ENCODE measurements at regions not wholly inside any gene's neighbourhood (a gene's known extent, or its start where the extent isn't known, plus 50 kb on each side); places are given as distances from the start of the nearest gene placed in this dataset.

- ATAC-seq (no peak), DNase-seq (ENCODE audit: low read depth, low spot score) (no peak)
- ChIA-PET CTCF (no interaction called here), POLR2A (no interaction called here), RAD21 (ENCODE audit: low non-redundant PET in 1 of 2, low total read pairs in 2 of 2, uncharacterized antibody in 2 of 2, unreplicated experiment in 2 of 2) (no interaction called here)
- no peaks in the 10 kb centered on the region for H4K20me1 ChIP-seq (ENCODE audit: insufficient read depth)
- no peaks in the 10 kb centered on the region for H3K27me3 ChIP-seq (ENCODE audit: insufficient read depth, low read length)
- H3K9me3 ChIP-seq (ENCODE audit: control insufficient read depth in 1 of 2, insufficient read depth in 1 of 2, low read depth in 1 of 2, low read length in 2 of 2): no peaks in the 10 kb centered on the region
- intact Hi-C loops (cut with micrococcal nuclease): no loop called here
- H3K79me2 ChIP-seq (ENCODE audit: insufficient read depth, low read length): no peaks in the 10 kb centered on the region
- TF ChIP-seq CTCF (IDR thresholded peaks at IDR 0.05 in 2 of 3, conservative IDR thresholded peaks at IDR 0.05 in 1 of 3; ENCODE audit: borderline replicate concordance in 1 of 3, insufficient read depth in 1 of 3, low read depth in 2 of 3, low read length in 2 of 3) (no peak), FOSL1 (IDR thresholded peaks at IDR 0.05; ENCODE audit: low read depth) (no peak), CEBPB (IDR thresholded peaks at IDR 0.05; ENCODE audit: low read depth) (no peak), ATF3 (IDR thresholded peaks at IDR 0.05) (no peak), ZNF274 (IDR thresholded peaks at IDR 0.05; ENCODE audit: low read depth, low read length) (no peak), POLR2A (IDR thresholded peaks at IDR 0.05; ENCODE audit: borderline replicate concordance, extremely low read depth, insufficient read depth, insufficient read length) (no peak), REST (IDR thresholded peaks at IDR 0.05; ENCODE audit: low read depth) (no peak), JUND (IDR thresholded peaks at IDR 0.05) (no peak), TCF7L2 (IDR thresholded peaks at IDR 0.05; ENCODE audit: borderline replicate concordance, extremely low read depth, insufficient read depth, insufficient read length) (no peak), EZH2 (IDR thresholded peaks at IDR 0.05) (no peak), SIN3A (IDR thresholded peaks at IDR 0.05; ENCODE audit: low read depth) (no peak)
- H3K27ac ChIP-seq (ENCODE audit: low read depth, low read length): no peak overlapping the region
- H3K4me2 ChIP-seq (ENCODE audit: low read length): no peak overlapping the region
- no peaks in the 10 kb centered on the region for H3K36me3 ChIP-seq (ENCODE audit: control insufficient read depth in 1 of 2, insufficient read depth in 2 of 2, low read length in 2 of 2)
- no TSS peak for BruUV-seq (replicated peaks)
- H3K4me1 ChIP-seq (ENCODE audit: control insufficient read depth in 1 of 2, insufficient read depth in 2 of 2, low read length in 2 of 2): peaks cover 29 to 32% of the 10 kb centered on the region in 2 experiments
- H3K9me2 ChIP-seq (ENCODE audit: insufficient read depth): no peaks in the 10 kb centered on the region
- no peak overlapping the region for H3K9ac ChIP-seq (ENCODE audit: low read length)
- H2AFZ ChIP-seq (ENCODE audit: low read depth, low read length, poor library complexity, severe bottlenecking): no peak overlapping the region
- H3K4me3 ChIP-seq (replicated peaks in 1 of 2; ENCODE audit: low read depth in 1 of 2, low read length in 2 of 2): no peak overlapping the region
These were observed 172.8 kb downstream of the GLI2 start for GRCh38 chr2:120908314-120908975.
